Caco-2 (cell line): ENCODE measurements at regions not wholly inside any gene's neighbourhood (a gene's known extent, or its start where the extent isn't known, plus 50 kb on each side); places are given as distances from the start of the nearest gene placed in this dataset.

Source experiments
- BruUV-seq: library from RNA; stranded (reverse); fragments of 400-500 nt; replicated peaks from 2 replicates; lab custom pipeline; 2021; lab: Mats Ljungman, UMichigan
- CTCF ChIA-PET: fragments of 300-600 bp; sonication (Branson Sonifier 250); formaldehyde crosslinking; loops from one replicate; lab custom pipeline; 2022; ENCODE audit warnings: antibody characterized with exemption; lab: Charles Lee
- POLR2A ChIA-PET: fragments of 300-600 bp; sonication (Branson Sonifier 250); formaldehyde crosslinking; loops from one replicate; lab custom pipeline; 2022; ENCODE audit warnings: antibody characterized with exemption; lab: Charles Lee
- DNase-seq, 2 experiments: peaks; one replicate each; pipeline versions ENCODE4 v3.0.0 to v3.0.0-alpha.2; 2020 to 2022
- H3K27me3 ChIP-seq: replicated peaks from 2 replicates; pipeline ENCODE4 v1.6.0; 2011; ENCODE audit warnings: low read length; ENCODE audit not compliant: control insufficient read depth, insufficient read depth
- H3K36me3 ChIP-seq: 2 replicates; pipeline ENCODE4 v1.5.1; 2011; ENCODE audit warnings: low read length; ENCODE audit not compliant: control insufficient read depth, insufficient read depth
- H3K4me1 ChIP-seq: fragments of 250-450 bp; sonication (Bioruptor Pico); 2 replicates; pipeline ENCODE4 v1.5.1; 2020; ENCODE audit warnings: mild to moderate bottlenecking
- H3K4me3 ChIP-seq: 2 replicates; pipeline ENCODE4 v1.5.1; 2011; ENCODE audit warnings: low read depth, mild to moderate bottlenecking, control low read depth, low read length
- H3K9me3 ChIP-seq: fragments of 250-450 bp; sonication (Bioruptor Pico); 2 replicates; pipeline ENCODE4 v1.5.1; 2020; ENCODE audit warnings: mild to moderate bottlenecking, moderate library complexity
- H3K27ac Mint-ChIP-seq: one replicate; pipeline ENCODE4 v1.8.0; 2022; ENCODE audit warnings: mixed read lengths; ENCODE audit not compliant: unreplicated experiment
- H3K27me3 Mint-ChIP-seq: one replicate; pipeline ENCODE4 v1.8.0; 2022; ENCODE audit warnings: mixed read lengths; ENCODE audit not compliant: insufficient read depth, unreplicated experiment
- H3K36me3 Mint-ChIP-seq: one replicate; pipeline ENCODE4 v1.8.0; 2022; ENCODE audit warnings: mild to moderate bottlenecking, mixed read lengths; ENCODE audit not compliant: insufficient read depth, unreplicated experiment
- H3K4me1 Mint-ChIP-seq: one replicate; pipeline ENCODE4 v1.8.0; 2022; ENCODE audit warnings: low read depth, mixed read lengths; ENCODE audit not compliant: unreplicated experiment
- H3K4me3 Mint-ChIP-seq: one replicate; pipeline ENCODE4 v1.8.0; 2022; ENCODE audit warnings: mild to moderate bottlenecking, moderate library complexity, mixed read lengths; ENCODE audit not compliant: unreplicated experiment
- H3K9me3 Mint-ChIP-seq: one replicate; pipeline ENCODE4 v1.8.0; 2022; ENCODE audit warnings: mixed read lengths; ENCODE audit not compliant: unreplicated experiment
- CTCF ChIP-seq, 2 experiments: fragments of 200-600 bp in 1 of 2; IDR thresholded peaks; 1 replicate in 1 of 2; 2 replicates in 1 of 2; pipeline versions ENCODE4 v1.5.1 to v1.8.0; 2011 to 2022; ENCODE audit warnings: antibody characterized with exemption in 1 of 2, control low read depth in 1 of 2, inconsistent platforms in 1 of 2, low read depth in 1 of 2, low read length in 1 of 2, mild to moderate bottlenecking in 1 of 2, moderate library complexity in 1 of 2; ENCODE audit not compliant: insufficient read depth in 1 of 2, severe bottlenecking in 1 of 2, unreplicated experiment in 1 of 2
- intact Hi-C: fragments of 100-400 bp; cut with micrococcal nuclease; formaldehyde crosslinking; loops from one replicate; pipeline ENCODE4 v1.10.0; 2022; ENCODE audit not compliant: unreplicated experiment

GRCh38 chr2:225893151-225893550, 493.6 kb downstream of the NYAP2 start:
- no TSS peak for BruUV-seq
- intact Hi-C loops = loop anchor here (5.0 kb wide), 1 partner anchor 139 kb away; no protein-coding TSS in a partner anchor
- H3K4me1 Mint-ChIP-seq = no peaks in the 10 kb centered on the region

DNA sequence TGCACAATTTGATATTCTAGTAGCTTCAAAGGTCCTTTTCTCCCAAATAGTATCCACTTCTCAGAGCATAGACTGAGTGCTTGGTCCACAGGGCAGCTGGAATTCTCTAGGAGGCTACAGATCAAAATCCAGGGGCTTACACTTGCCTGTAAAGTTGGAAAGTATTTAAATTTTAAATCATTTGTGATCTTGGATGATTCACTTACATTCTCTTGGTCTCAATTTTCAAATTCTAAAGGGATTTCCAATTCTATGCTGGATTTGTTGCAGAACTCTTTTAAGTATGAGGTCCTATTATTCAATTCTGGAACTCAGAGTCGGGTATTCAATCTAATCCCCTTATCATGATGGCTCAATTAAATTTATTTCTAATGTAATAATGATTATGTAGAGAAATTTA, 492.3 kb downstream of the NYAP2 start:
- Histone ChIP-seq H3K4me1 (no peaks in the 10 kb centered on the region), H3K9me3 (no peaks in the 10 kb centered on the region), H3K27me3 (no peaks in the 10 kb centered on the region), H3K36me3 (no peaks in the 10 kb centered on the region), H3K4me3 (no peak overlapping the region)
- Mint-ChIP-seq H3K4me3 (no peak overlapping the region), H3K27ac (no peak overlapping the region), H3K4me1 (no peaks in the 10 kb centered on the region), H3K9me3 (peaks cover 11% of the 10 kb centered on the region), H3K36me3 (no peaks in the 10 kb centered on the region), H3K27me3 (no peaks in the 10 kb centered on the region)
- no peak for TF ChIP-seq CTCF (IDR thresholded peaks at IDR 0.05; ENCODE audit: insufficient read depth in 1 of 2, low read depth in 1 of 2, low read length in 1 of 2, severe bottlenecking in 1 of 2, unreplicated experiment in 1 of 2)
- DNase-seq = no peak
- ChIA-PET CTCF (no interaction called here), POLR2A (no interaction called here)
- intact Hi-C loops = loop anchor here (5.0 kb wide), 1 partner anchor 141 kb away; no protein-coding TSS in a partner anchor
- no TSS peak for BruUV-seq

More at GRCh38 chr2:225893151-225893550, 493.6 kb downstream of the NYAP2 start:
- Mint-ChIP-seq H3K9me3 (peaks cover 11% of the 10 kb centered on the region), H3K4me3 (no peak overlapping the region), H3K27ac (no peak overlapping the region), H3K27me3 (no peaks in the 10 kb centered on the region), H3K36me3 (no peaks in the 10 kb centered on the region)
- no peaks in the 10 kb centered on the region for H3K9me3 ChIP-seq
- TF ChIP-seq CTCF (IDR thresholded peaks at IDR 0.05; ENCODE audit: insufficient read depth in 1 of 2, low read depth in 1 of 2, low read length in 1 of 2, severe bottlenecking in 1 of 2, unreplicated experiment in 1 of 2) = no peak
- no peak overlapping the region for H3K4me3 ChIP-seq
- no peaks in the 10 kb centered on the region for H3K27me3 ChIP-seq
- no peaks in the 10 kb centered on the region for H3K4me1 ChIP-seq
- ChIA-PET CTCF (interaction anchor here (0.6 kb wide), 1 partner anchor 197 kb away, joined by 3 read pairs; no protein-coding TSS in a partner anchor), POLR2A (no interaction called here)
- DNase-seq = no peak
- H3K36me3 ChIP-seq = no peaks in the 10 kb centered on the region

DNA sequence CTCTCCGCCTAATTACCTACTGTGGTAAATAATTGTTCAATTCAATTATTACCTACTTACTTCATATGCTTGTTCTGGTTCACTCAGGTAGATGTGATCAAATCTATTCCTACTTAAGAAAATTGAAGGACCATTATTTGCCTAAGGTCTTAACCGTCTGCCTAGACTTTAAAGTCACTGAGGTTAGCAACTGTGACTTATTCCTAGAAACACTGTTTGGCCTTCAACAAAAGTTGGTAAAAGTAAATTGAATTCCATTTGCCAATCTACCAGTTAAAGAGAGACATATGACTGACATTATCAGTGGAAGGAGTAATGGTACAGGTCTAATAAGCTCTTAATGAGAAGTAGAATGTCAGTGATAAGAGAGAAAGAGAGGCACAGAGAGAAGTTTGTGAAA, 491.5 kb downstream of the NYAP2 start:
- no peak overlapping the region for H3K4me3 Mint-ChIP-seq
- no peak for DNase-seq
- no peaks in the 10 kb centered on the region for H3K36me3 Mint-ChIP-seq
- Histone ChIP-seq H3K4me3 (no peak overlapping the region), H3K9me3 (no peaks in the 10 kb centered on the region), H3K4me1 (no peaks in the 10 kb centered on the region), H3K27me3 (no peaks in the 10 kb centered on the region), H3K36me3 (no peaks in the 10 kb centered on the region)
- peaks cover 11% of the 10 kb centered on the region for H3K9me3 Mint-ChIP-seq
- intact Hi-C loops = loop anchor here (5.0 kb wide), 1 partner anchor 141 kb away; no protein-coding TSS in a partner anchor
- H3K27me3 Mint-ChIP-seq = no peaks in the 10 kb centered on the region
- no TSS peak for BruUV-seq
- ChIA-PET POLR2A (no interaction called here), CTCF (no interaction called here)
- no peak overlapping the region for H3K27ac Mint-ChIP-seq
- H3K4me1 Mint-ChIP-seq = no peaks in the 10 kb centered on the region
- TF ChIP-seq CTCF (IDR thresholded peaks at IDR 0.05; ENCODE audit: insufficient read depth in 1 of 2, low read depth in 1 of 2, low read length in 1 of 2, severe bottlenecking in 1 of 2, unreplicated experiment in 1 of 2) = no peak
